AG04449 (cell line): ENCODE measurements at regions not wholly inside any gene's neighbourhood (a gene's known extent, or its start where the extent isn't known, plus 50 kb on each side); places are given as distances from the start of the nearest gene placed in this dataset.
"Not testable (repeated sequence)": the region's sequence is repeated elsewhere in the genome, so short reads cannot be mapped to it uniquely, and the experiment has no call there.

Experiments
- CTCF ChIA-PET: fragments of 350-600 bp; formaldehyde crosslinking; extraction: SDS; loops from one replicate; lab custom pipeline; 2021; ENCODE audit warnings: antibody characterized with exemption; lab: Yijun Ruan, JAX
- POLR2A ChIA-PET: fragments of 400-600, 350-600 bp; formaldehyde crosslinking; extraction: SDS; loops from one replicate; lab custom pipeline; 2020; ENCODE audit warnings: antibody characterized with exemption, inconsistent platforms; lab: Yijun Ruan, JAX
- DNase-seq: peaks from one replicate; pipeline ENCODE4 v3.0.0-alpha.2; 2010; ENCODE audit warnings: low read depth, low spot score
- H3K4me3 ChIP-seq: 2 replicates; pipeline ENCODE4 v1.5.1; 2011; ENCODE audit warnings: low read depth, mild to moderate bottlenecking, control low read depth, low read length
- CTCF ChIP-seq: IDR thresholded peaks from one replicate; pipeline ENCODE4 v1.5.1; 2011; ENCODE audit warnings: mild to moderate bottlenecking, moderate library complexity, low read length, control low read depth, inconsistent platforms; ENCODE audit not compliant: insufficient read depth; ENCODE audit errors: missing control alignments

DNA sequence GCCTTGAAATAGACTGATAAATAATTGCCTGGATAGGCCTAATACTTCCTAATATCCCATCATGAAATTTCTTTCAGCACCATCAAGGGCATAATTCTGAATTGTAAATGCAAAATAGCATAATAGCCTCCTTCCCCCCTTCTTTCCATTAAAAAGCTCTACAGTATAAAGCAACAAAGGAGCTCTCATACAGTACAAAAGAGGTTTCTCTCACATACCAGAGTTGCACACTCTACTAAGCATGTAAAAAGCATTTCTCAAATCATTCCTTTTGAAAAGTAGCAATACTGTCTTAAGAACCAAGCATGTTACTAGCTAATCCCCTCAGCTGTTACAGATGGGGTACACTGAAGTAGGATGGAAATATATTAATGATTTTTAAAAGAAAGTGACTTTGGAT, 509.0 kb downstream of the KLHL13 start:
- ChIA-PET CTCF (no interaction called here), POLR2A (no interaction called here)
- DNase-seq: no peak
- no peak for TF ChIP-seq CTCF
- no peak overlapping the region for H3K4me3 ChIP-seq

- DNase-seq, POLR2A ChIA-PET, CTCF ChIA-PET, H3K4me3 ChIP-seq: not testable (repeated sequence)
Measured at GRCh38 chrX:117606101-117606500, 510.5 kb downstream of the KLHL13 start.

DNA sequence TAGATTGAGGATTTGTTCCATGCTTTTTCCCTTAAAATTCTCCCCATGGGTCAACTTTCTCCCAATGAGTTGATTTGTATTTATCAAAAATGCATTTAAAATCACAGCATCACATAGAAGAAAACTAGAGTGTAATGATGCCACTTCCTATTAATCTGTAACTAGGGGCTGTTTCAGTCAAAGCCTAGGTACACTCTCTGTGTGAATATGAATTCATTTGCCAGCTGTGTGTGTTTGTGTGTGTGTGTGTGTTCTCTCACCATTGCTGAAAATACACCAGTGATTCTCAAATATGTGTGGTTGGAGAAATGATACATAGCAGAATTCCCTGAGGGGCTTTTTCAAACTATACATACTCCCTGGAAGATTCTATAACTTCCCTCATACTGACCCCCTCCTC, 546.5 kb downstream of the KLHL13 start:
- no peak for TF ChIP-seq CTCF
- H3K4me3 ChIP-seq: no peak overlapping the region
- ChIA-PET CTCF (no interaction called here), POLR2A (no interaction called here)
- no peak for DNase-seq

DNA sequence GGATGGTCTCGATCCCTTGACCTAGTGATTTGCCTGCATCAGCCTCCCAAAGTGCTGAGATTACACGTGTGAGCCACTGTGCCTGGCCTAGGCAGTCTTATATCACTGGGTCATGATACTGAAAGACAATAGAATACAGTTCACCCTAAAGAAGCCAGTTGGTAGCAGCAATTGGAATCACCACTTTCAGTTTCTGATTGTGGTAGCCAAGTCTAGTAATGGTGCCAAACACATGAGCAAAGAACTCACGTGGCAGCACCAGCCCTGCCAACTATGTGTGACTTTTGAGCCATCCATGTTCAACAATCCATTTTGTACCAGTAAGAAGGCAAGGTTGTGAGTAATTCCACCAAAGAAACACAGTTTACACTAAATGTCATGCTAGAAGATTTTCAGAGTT, 548.4 kb downstream of the KLHL13 start:
- TF ChIP-seq CTCF: no peak
- ChIA-PET CTCF (no interaction called here), POLR2A (no interaction called here)
- DNase-seq: no peak
- H3K4me3 ChIP-seq: no peak overlapping the region

GRCh38 chrX:117543885-117544284, 572.7 kb downstream of the KLHL13 start:
- CTCF ChIA-PET: no interaction called here
- POLR2A ChIA-PET: no interaction called here
- DNase-seq: no peak
- TF ChIP-seq CTCF: no peak
- H3K4me3 ChIP-seq: no peak overlapping the region

DNA sequence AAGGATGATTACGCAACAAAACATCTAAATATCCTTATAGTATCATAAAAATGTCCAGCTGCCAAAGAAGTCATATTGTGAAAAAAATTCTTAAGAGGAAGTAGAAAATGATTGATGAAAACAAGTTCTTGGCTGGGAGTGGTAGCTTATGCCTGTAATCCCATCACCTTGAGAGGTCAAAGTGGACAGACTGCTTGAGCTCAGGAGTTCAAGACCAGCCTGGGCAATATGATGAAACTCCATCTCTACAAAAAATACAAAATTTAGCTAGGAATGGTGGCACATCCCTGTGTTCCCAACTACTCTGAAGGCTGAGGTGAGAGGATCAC, 577.6 kb downstream of the KLHL13 start:
- H3K4me3 ChIP-seq: no peak overlapping the region
- no peak for TF ChIP-seq CTCF
- no peak for DNase-seq
- ChIA-PET POLR2A (no interaction called here), CTCF (no interaction called here)

- no peak overlapping the region for H3K4me3 ChIP-seq
- DNase-seq: no peak
- no peak for TF ChIP-seq CTCF
- POLR2A ChIA-PET: no interaction called here
- CTCF ChIA-PET: no interaction called here
Measured at GRCh38 chrX:117538178-117539089, 578.2 kb downstream of the KLHL13 start.
